Mammary epithelial cell (primary cell): ENCODE measurements at regions not wholly inside any gene's neighbourhood (a gene's known extent, or its start where the extent isn't known, plus 50 kb on each side); places are given as distances from the start of the nearest gene placed in this dataset.

ENCODE experiments used
- EZH2 ChIP-seq: IDR thresholded peaks from 2 replicates; pipeline ENCODE4 v1.6.1; 2012; ENCODE audit warnings: low read length, inconsistent platforms, borderline replicate concordance
- TF ChIP-seq, protein P1 (sequence below), 2 donors: IDR thresholded peaks in 1 of 2; conservative IDR thresholded peaks in 1 of 2; 2 replicates each; pipeline ENCODE4 v1.5.1; 2011 to 2012; ENCODE audit warnings: inconsistent platforms in 2 of 2, low read length in 2 of 2, mild to moderate bottlenecking in 2 of 2, control low read depth in 1 of 2, low read depth in 1 of 2; ENCODE audit not compliant: insufficient read depth in 1 of 2; ENCODE audit errors: extremely low read depth in 1 of 2

DNA sequence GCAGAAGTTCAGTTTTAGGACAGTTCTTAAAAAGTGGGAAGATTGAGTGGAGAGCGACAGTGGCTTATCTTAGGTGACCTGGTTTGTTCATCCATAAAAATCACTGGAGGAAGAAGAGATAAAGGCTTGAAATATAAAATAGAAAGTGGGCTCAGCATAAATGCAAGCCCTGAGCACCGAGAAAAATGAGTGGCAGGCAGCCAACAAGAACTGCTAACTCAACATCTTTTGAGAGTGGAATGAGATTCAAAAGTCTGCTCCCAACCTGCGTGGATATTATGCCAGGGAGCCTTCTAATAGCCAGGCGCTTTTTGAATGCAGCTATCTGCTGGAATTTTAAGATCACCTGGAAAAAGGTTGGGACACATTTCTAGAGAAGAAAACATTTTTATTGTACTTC lies 666.5 kb downstream of the FLRT2 start:
- TF ChIP-seq, protein P1, sequence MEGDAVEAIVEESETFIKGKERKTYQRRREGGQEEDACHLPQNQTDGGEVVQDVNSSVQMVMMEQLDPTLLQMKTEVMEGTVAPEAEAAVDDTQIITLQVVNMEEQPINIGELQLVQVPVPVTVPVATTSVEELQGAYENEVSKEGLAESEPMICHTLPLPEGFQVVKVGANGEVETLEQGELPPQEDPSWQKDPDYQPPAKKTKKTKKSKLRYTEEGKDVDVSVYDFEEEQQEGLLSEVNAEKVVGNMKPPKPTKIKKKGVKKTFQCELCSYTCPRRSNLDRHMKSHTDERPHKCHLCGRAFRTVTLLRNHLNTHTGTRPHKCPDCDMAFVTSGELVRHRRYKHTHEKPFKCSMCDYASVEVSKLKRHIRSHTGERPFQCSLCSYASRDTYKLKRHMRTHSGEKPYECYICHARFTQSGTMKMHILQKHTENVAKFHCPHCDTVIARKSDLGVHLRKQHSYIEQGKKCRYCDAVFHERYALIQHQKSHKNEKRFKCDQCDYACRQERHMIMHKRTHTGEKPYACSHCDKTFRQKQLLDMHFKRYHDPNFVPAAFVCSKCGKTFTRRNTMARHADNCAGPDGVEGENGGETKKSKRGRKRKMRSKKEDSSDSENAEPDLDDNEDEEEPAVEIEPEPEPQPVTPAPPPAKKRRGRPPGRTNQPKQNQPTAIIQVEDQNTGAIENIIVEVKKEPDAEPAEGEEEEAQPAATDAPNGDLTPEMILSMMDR (conservative IDR thresholded peaks at IDR 0.05 in 1 of 2, IDR thresholded peaks at IDR 0.05 in 1 of 2; ENCODE audit: extremely low read depth in 1 of 2, insufficient read depth in 1 of 2, low read depth in 1 of 2, low read length in 2 of 2) = no peak
- TF ChIP-seq EZH2 = no peak
